SK-N-SH (cell line): ENCODE measurements at regions not wholly inside any gene's neighbourhood (a gene's known extent, or its start where the extent isn't known, plus 50 kb on each side); places are given as distances from the start of the nearest gene placed in this dataset.

Experiments
- CTCF ChIA-PET: fragments of 300-600, 350-600 bp; formaldehyde crosslinking; extraction: SDS; loops from one replicate; lab custom pipeline; 2021; lab: Yijun Ruan, JAX
- POLR2A ChIA-PET: fragments of 350-600 bp; sonication (Branson Sonifier 250); formaldehyde crosslinking; extraction: SDS; loops from one replicate; lab custom pipeline; 2020; ENCODE audit warnings: antibody characterized with exemption, inconsistent platforms; lab: Yijun Ruan, JAX
- DNase-seq: peaks from one replicate; pipeline ENCODE4 v3.0.0; 2012
- H2AFZ ChIP-seq: fragments of 200-600 bp; sonication (generic); 2 replicates; pipeline ENCODE4 v1.8.1; 2016; ENCODE audit warnings: antibody characterized with exemption, mild to moderate bottlenecking, low read depth
- H3F3A ChIP-seq: fragments of 200-600 bp; sonication (generic); replicated peaks from 2 replicates; pipeline ENCODE3; 2016; ENCODE audit warnings: antibody characterized with exemption, mild to moderate bottlenecking; ENCODE audit not compliant: insufficient read depth
- H3K27ac ChIP-seq, 2 experiments: fragments of 200-500 bp in 1 of 2; fragments of 200-600 bp in 1 of 2; sonication (Bioruptor generic) in 1 of 2; sonication (generic), shearing (Covaris generic) in 1 of 2; 2 replicates each; pipeline versions ENCODE4 v1.5.1 to v1.6.1; 2014 to 2016; ENCODE audit warnings: low read depth in 2 of 2, inconsistent platforms in 1 of 2, low read length in 1 of 2, mild to moderate bottlenecking in 1 of 2, mixed read lengths in 1 of 2
- H3K27me3 ChIP-seq: fragments of 200-600 bp; sonication (generic), shearing (Covaris generic); 2 replicates; pipeline ENCODE4 v1.6.1; 2016; ENCODE audit warnings: mixed run types; ENCODE audit not compliant: insufficient read depth
- H3K36me3 ChIP-seq, 2 experiments: fragments of 200-500 bp in 1 of 2; fragments of 200-600 bp in 1 of 2; sonication (Bioruptor generic) in 1 of 2; sonication (generic) in 1 of 2; replicated peaks in 1 of 2; 2 replicates each; pipeline versions ENCODE3 to v1.5.1; 2014 to 2016; ENCODE audit warnings: low read length in 1 of 2, mild to moderate bottlenecking in 1 of 2; ENCODE audit not compliant: insufficient read depth in 2 of 2, control insufficient read depth in 1 of 2
- H3K4me1 ChIP-seq, 2 experiments: fragments of 200-500 bp in 1 of 2; fragments of 200-600 bp in 1 of 2; sonication (Bioruptor generic) in 1 of 2; sonication (generic), shearing (Covaris generic) in 1 of 2; 2 replicates each; pipeline versions ENCODE4 v1.5.1 to v1.6.1; 2014 to 2016; ENCODE audit warnings: low read depth in 1 of 2, low read length in 1 of 2, mixed run types in 1 of 2; ENCODE audit not compliant: insufficient read depth in 2 of 2, control insufficient read depth in 1 of 2
- H3K4me2 ChIP-seq: fragments of 200-600 bp; sonication (generic), shearing (Covaris generic); 2 replicates; pipeline ENCODE4 v1.6.1; 2017; ENCODE audit warnings: mixed run types
- H3K4me3 ChIP-seq, 2 experiments: fragments of 200-500 bp in 1 of 2; fragments of 200-600 bp in 1 of 2; sonication (Bioruptor generic) in 1 of 2; sonication (generic), shearing (Covaris generic) in 1 of 2; 2 replicates each; pipeline versions ENCODE4 v1.5.1 to v1.8.1; 2014 to 2016; ENCODE audit warnings: low read depth in 2 of 2, inconsistent platforms in 1 of 2, low read length in 1 of 2, mild to moderate bottlenecking in 1 of 2, mixed read lengths in 1 of 2, moderate library complexity in 1 of 2
- H3K79me2 ChIP-seq: fragments of 200-600 bp; sonication (generic); 2 replicates; pipeline ENCODE4 v1.8.1; 2017; ENCODE audit warnings: mild to moderate bottlenecking; ENCODE audit not compliant: insufficient read depth
- H3K9ac ChIP-seq: fragments of 200-600 bp; sonication (generic); 2 replicates; pipeline ENCODE4 v1.6.1; 2017; ENCODE audit warnings: mixed run types
- H3K9me2 ChIP-seq: fragments of 200-600 bp; sonication (generic); 2 replicates; pipeline ENCODE4 v1.6.1; 2017; ENCODE audit warnings: mixed run types
- H3K9me3 ChIP-seq: fragments of 200-600 bp; sonication (generic); 2 replicates; pipeline ENCODE4 v1.6.1; 2017; ENCODE audit warnings: mixed run types, mild to moderate bottlenecking, moderate library complexity
- H4K20me1 ChIP-seq: fragments of 200-600 bp; sonication (generic); 2 replicates; pipeline ENCODE4 v1.6.1; 2017; ENCODE audit warnings: mild to moderate bottlenecking, mixed run types; ENCODE audit not compliant: insufficient read depth
- FOSL2 ChIP-seq: IDR thresholded peaks from 2 replicates; pipeline ENCODE4 v1.4.0; 2012; ENCODE audit warnings: low read depth, mild to moderate bottlenecking, moderate library complexity, borderline replicate concordance
- FOXJ3 ChIP-seq: sonication (generic); formaldehyde crosslinking; IDR thresholded peaks from 2 replicates; pipeline ENCODE4 v1.5.1; 2020; ENCODE audit warnings: mild to moderate bottlenecking, missing genetic modification reagents
- FOXM1 ChIP-seq: IDR thresholded peaks from 2 replicates; pipeline ENCODE4 v1.4.0; 2012; ENCODE audit warnings: low read depth, mild to moderate bottlenecking
- GATA2 ChIP-seq: sonication (generic); formaldehyde crosslinking; IDR thresholded peaks from 2 replicates; pipeline ENCODE4 v1.5.0; 2020; ENCODE audit warnings: mild to moderate bottlenecking, missing genetic modification reagents
- IRF3 ChIP-seq: fragments of 150-350 bp; IDR thresholded peaks from 2 replicates; pipeline ENCODE4 v1.6.1; 2016; ENCODE audit warnings: mild to moderate bottlenecking, low read depth, low read length
- MXI1 ChIP-seq: IDR thresholded peaks from 2 replicates; pipeline ENCODE4 v1.6.1; 2012; ENCODE audit warnings: mild to moderate bottlenecking, low read depth, low read length, improper control_type of control experiment
- PBX3 ChIP-seq: IDR thresholded peaks from 2 replicates; pipeline ENCODE4; 2012
- POLR2AphosphoS5 ChIP-seq: IDR thresholded peaks from 2 replicates; pipeline ENCODE4 v1.6.1; 2012; ENCODE audit warnings: low read depth, low read length
- RCOR1 ChIP-seq: fragments of 150-350 bp; IDR thresholded peaks from 2 replicates; pipeline ENCODE4 v1.6.1; 2017; ENCODE audit warnings: antibody characterized with exemption, low read length
- RXRA ChIP-seq: IDR thresholded peaks from 2 replicates; pipeline ENCODE4 v1.4.0; 2012; ENCODE audit warnings: low read depth, mild to moderate bottlenecking, borderline replicate concordance
- SIN3A ChIP-seq: IDR thresholded peaks from 2 replicates; pipeline ENCODE4 v1.6.1; 2012; ENCODE audit warnings: low read depth, mild to moderate bottlenecking, low read length, moderate library complexity, borderline replicate concordance
- SMC3 ChIP-seq: IDR thresholded peaks from 2 replicates; pipeline ENCODE4 v1.6.1; 2012; ENCODE audit warnings: low read depth, low read length, improper control_type of control experiment
- YY1 ChIP-seq: IDR thresholded peaks from 2 replicates; pipeline ENCODE4 v1.4.0; 2012; ENCODE audit warnings: low read depth, mild to moderate bottlenecking
- WGBS: methylation state at CpG from one replicate; pipeline ENCODE4 v1.1.6; 2017; ENCODE audit warnings: low lambda C conversion rate; 5-methylcytosine and 5-hydroxymethylcytosine counted together
- TF ChIP-seq, protein P1 (sequence below): fragments of 200-600 bp; sonication (generic); IDR thresholded peaks from 2 replicates; pipeline ENCODE4 v1.6.1; 2017; ENCODE audit warnings: antibody characterized with exemption, mild to moderate bottlenecking, moderate library complexity

DNA sequence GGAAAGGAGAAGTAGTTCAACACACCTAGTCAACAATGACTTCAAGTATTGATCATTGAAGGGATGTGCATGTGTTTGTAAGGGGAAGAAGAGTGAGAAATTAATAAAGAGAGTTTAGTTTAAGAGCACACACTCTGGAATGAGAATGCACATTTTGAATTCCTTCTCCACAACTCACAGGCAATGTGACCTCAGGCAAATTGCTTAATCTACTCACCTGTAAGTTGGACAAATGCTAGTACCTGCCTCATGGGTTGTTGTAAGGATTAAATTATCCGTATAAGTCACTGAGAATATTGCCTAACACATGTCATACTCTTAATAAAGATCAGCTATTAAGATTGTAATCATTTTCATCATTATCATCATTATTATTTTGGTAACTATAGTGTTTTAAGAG, 204.0 kb upstream of the NFIA start:
- Histone ChIP-seq H4K20me1 (no peaks in the 10 kb centered on the region), H3K79me2 (no peaks in the 10 kb centered on the region), H3K4me2 (no peak overlapping the region), H2AFZ (no peak overlapping the region), H3K9me3 (no peaks in the 10 kb centered on the region), H3F3A (no peaks in the 10 kb centered on the region), H3K27me3 (no peaks in the 10 kb centered on the region), H3K27ac (no peak overlapping the region), H3K36me3 (no peaks in the 10 kb centered on the region), H3K4me1 (peaks cover 0 to 23% of the 10 kb centered on the region in 2 experiments; a peak in 2 of 4 replicates), H3K4me3 (no peak overlapping the region), H3K9ac (no peak overlapping the region), H3K9me2 (no peaks in the 10 kb centered on the region)
- DNase-seq: no peak
- CTCF ChIA-PET: no interaction called here
- TF ChIP-seq POLR2AphosphoS5 (no peak), GATA2 (CRISPR knock-in tag) (no peak), YY1 (no peak), RCOR1 (no peak), SMC3 (no peak), SIN3A (no peak), FOXJ3 (no peak), FOSL2 (no peak), FOXM1 (no peak), RXRA (no peak), PBX3 (no peak), MXI1 (no peak)
- TF ChIP-seq, protein P1, sequence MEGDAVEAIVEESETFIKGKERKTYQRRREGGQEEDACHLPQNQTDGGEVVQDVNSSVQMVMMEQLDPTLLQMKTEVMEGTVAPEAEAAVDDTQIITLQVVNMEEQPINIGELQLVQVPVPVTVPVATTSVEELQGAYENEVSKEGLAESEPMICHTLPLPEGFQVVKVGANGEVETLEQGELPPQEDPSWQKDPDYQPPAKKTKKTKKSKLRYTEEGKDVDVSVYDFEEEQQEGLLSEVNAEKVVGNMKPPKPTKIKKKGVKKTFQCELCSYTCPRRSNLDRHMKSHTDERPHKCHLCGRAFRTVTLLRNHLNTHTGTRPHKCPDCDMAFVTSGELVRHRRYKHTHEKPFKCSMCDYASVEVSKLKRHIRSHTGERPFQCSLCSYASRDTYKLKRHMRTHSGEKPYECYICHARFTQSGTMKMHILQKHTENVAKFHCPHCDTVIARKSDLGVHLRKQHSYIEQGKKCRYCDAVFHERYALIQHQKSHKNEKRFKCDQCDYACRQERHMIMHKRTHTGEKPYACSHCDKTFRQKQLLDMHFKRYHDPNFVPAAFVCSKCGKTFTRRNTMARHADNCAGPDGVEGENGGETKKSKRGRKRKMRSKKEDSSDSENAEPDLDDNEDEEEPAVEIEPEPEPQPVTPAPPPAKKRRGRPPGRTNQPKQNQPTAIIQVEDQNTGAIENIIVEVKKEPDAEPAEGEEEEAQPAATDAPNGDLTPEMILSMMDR: no peak
- WGBS: 83% methylated on average over 1 of the region's 1 CpG
- POLR2A ChIA-PET: interaction anchor here (1.3 kb wide), 1 partner anchor 13 kb away, joined by 4 read pairs; no protein-coding TSS in a partner anchor

DNA sequence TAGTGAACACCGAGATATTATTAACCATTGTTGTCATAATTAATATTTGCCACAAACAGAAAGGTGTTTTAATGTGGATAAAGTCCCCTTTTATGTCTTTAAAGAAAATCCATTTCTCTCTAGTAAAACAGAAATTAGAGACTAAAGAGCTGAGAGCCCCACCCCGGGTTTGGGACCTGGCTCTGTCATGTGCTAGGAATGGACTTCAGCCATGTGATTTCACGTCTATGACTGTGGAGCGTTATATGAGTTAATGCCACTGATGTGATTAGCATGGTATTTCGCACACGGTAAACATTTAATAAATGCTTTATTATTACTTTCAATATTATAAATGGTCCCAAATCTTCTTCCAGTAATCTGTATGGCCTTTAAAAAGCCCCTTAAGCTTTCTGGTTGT, 205.0 kb upstream of the NFIA start:
- WGBS: 87% methylated on average over 6 of the region's 6 CpGs
- H3K4me3 ChIP-seq: no peak overlapping the region
- TF ChIP-seq IRF3: no peak
- H3F3A ChIP-seq: no peaks in the 10 kb centered on the region
- no peaks in the 10 kb centered on the region for H4K20me1 ChIP-seq
- H3K9ac ChIP-seq: no peak overlapping the region
- ChIA-PET CTCF (interaction anchor here (0.7 kb wide), 1 partner anchor 119 kb away, joined by 4 read pairs; no protein-coding TSS in a partner anchor), POLR2A (interaction anchor here (1.1 to 1.3 kb wide), 2 partner anchors 10 to 12 kb away, joined by 4 read pairs; no protein-coding TSS in a partner anchor)
- peaks cover 0 to 25% of the 10 kb centered on the region in 2 experiments; a peak in 2 of 4 replicates for H3K4me1 ChIP-seq
- H3K79me2 ChIP-seq: no peaks in the 10 kb centered on the region
- no peaks in the 10 kb centered on the region for H3K9me2 ChIP-seq
- no peaks in the 10 kb centered on the region for H3K27me3 ChIP-seq
- no peak overlapping the region for H3K27ac ChIP-seq
- H3K36me3 ChIP-seq: no peaks in the 10 kb centered on the region
- no peak for DNase-seq
- H3K4me2 ChIP-seq: no peak overlapping the region
- H3K9me3 ChIP-seq: no peaks in the 10 kb centered on the region
- H2AFZ ChIP-seq: no peak overlapping the region
